HEK293 (cell line): ENCODE measurements at regions not wholly inside any gene's neighbourhood (a gene's known extent, or its start where the extent isn't known, plus 50 kb on each side); places are given as distances from the start of the nearest gene placed in this dataset.

ENCODE experiments used
- CTCF ChIP-seq: fragments of 450-650 bp; formaldehyde crosslinking; IDR thresholded peaks from 2 replicates; pipeline ENCODE4 v1.5.1; 2016; ENCODE audit warnings: missing biosample characterization, missing genetic modification characterization
- ZBTB26 ChIP-seq: fragments of 450-650 bp; formaldehyde crosslinking; optimal IDR thresholded peaks from 2 replicates; pipeline ENCODE3; 2016; ENCODE audit warnings: missing biosample characterization, mild to moderate bottlenecking, missing genetic modification characterization
- ZNF324 ChIP-seq: fragments of 450-650 bp; formaldehyde crosslinking; IDR thresholded peaks from 2 replicates; pipeline ENCODE4 v1.5.1; 2016; ENCODE audit warnings: missing biosample characterization, missing genetic modification characterization

GRCh38 chr1:79877086-79877485, 870.6 kb upstream of the ADGRL4 start:
- TF ChIP-seq CTCF (no peak), ZNF324 (tag by site-specific recombination) (no peak), ZBTB26 (tag by site-specific recombination) (no peak)
